Left lobe of liver (tissue), 2 donors: ENCODE measurements at regions not wholly inside any gene's neighbourhood (a gene's known extent, or its start where the extent isn't known, plus 50 kb on each side); places are given as distances from the start of the nearest gene placed in this dataset.
"Not testable (repeated sequence)": the region's sequence is repeated elsewhere in the genome, so short reads cannot be mapped to it uniquely, and the experiment has no call there.

Experiments
- ATAC-seq: fragments of 200-7000 bp; cut with Tn5 transposase; one replicate; pipeline ENCODE4 v1.9.1; 2020; ENCODE audit warnings: mild to moderate bottlenecking, moderate library complexity
- DNase-seq: peaks from one replicate; pipeline ENCODE4 v3.0.0-alpha.2; 2020; ENCODE audit warnings: low spot score
- donor health status: DM: no; HTN: no; CAD: no; lungs with moderate emphysema.
- donor health status: DM: no; HTN: yes; CAD: no.

DNA sequence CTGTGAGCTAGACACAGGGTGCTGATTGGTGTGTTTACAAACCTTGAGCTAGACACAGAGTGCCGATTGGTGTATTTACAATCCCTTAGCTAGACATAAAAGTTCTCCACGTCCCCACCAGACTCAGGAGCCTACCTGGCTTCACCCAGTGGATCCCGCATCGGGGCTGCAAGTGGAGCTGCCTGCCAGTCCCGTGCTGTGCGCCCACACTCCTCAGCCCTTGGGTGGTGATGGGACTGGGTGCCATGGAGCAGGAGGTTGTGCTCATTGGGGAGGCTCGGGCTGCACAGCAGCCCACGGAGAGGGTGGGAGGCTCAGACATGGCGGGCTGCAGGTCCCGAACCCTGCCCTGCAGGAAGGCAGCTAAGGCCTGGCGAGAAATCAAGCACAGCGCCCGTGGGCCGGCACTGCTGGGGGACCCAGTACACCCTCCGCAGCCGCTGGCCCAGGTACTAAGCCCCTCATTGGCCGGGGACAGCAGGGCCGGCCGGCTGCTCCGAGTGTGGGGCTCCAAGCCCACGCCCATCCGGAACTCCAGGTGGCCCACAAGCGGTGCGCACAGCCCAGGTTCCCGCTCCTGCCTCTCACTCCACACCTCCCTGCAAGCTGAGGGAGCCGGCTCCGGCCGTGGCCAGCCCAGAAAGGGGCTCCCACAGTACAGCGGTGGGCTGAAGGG lies 158.6 kb downstream of the SPIN4 start:
- DNase-seq = not testable (repeated sequence)

GRCh38 chrX:63186137-63186536 lies 165.0 kb downstream of the SPIN4 start:
- ATAC-seq (no peak), DNase-seq (no peak)

More for the DNA sequence above, 158.6 kb downstream of the SPIN4 start:
- not testable (repeated sequence) for ATAC-seq

DNA sequence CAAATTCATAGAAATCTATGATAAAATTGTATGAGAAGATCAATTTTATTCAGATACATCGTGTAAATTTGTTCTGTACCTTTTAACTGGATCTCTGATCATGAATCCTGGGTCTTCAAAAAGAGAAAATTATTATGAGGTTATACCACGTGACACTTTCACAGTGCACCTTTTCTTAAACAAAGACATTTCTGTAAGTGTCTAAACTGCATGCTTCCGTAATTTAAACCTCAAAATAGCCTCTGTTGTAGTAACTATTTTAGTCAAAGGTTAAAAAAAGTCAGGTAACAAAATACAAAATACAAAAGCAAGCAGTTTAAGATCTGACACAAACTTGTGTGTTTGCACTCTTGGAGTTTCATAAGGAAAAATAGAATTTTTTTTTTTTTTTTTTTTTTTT lies 171.3 kb downstream of the SPIN4 start:
- ATAC-seq, DNase-seq: not testable (repeated sequence)

DNA sequence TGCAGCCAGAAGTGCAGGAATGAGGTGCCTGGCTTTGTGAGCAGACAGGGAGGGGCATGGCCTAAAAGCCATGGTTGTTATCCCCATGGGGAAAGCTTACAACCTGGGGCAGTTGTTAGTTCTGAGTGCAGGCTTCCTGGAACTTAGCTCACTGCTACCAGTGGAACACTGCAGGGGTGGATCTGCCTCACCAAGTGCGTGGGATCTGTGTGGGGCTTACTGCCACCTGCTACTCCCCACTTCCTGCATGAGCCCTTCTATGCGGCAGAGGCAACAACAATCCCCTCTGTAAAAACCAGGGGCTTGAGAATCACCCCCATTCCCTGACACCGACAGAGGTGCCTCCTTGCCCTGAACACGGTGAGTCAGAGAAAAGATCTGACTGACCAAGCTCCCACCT lies 174.6 kb downstream of the SPIN4 start:
- not testable (repeated sequence) for DNase-seq, ATAC-seq

- not testable (repeated sequence) for DNase-seq
- ATAC-seq = peak; percentile 38
Measured at GRCh38 chrX:63173841-63174718, 177.1 kb downstream of the SPIN4 start.

DNA sequence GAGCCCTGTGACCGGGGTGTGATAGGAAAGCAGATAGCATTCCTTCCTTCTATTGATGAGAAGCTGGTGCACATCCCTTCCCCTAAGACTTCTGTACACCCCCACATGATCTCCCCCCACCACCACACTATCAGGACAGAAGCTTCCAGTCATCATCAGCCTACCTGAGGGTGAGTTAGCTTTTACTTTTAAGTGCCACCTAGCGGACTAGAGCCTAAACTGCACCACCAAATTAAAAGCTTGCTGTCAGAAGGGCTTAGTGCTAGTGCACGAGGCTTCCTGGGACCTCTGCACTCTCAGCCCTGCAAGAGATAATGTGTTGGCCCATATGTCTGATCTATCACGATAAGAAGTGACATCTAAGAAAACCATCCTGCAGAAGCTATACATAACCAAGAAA lies 181.7 kb downstream of the SPIN4 start:
- peak; percentile 76 for ATAC-seq
- DNase-seq = not testable (repeated sequence)

DNA sequence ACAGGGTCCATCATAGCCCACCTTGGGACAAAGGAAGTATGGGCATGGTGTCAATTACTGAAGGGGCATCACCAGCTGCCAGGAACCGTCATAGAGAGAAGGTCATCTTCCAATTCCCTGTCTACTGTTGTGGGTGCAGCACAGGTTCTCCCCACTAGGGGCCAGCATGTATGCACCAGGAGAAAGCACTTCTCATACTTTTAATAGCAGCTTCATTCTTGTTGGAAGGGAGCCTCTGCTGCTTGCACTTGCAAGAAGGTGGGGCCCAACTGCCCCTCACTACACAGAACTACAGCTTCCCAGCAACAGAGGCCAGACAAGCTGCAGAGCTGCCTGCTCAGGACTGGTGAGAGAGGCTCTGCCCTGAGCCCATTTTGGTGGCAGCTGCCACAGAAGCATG lies 182.2 kb downstream of the SPIN4 start:
- not testable (repeated sequence) for DNase-seq
- ATAC-seq = peak; percentile 82

DNA sequence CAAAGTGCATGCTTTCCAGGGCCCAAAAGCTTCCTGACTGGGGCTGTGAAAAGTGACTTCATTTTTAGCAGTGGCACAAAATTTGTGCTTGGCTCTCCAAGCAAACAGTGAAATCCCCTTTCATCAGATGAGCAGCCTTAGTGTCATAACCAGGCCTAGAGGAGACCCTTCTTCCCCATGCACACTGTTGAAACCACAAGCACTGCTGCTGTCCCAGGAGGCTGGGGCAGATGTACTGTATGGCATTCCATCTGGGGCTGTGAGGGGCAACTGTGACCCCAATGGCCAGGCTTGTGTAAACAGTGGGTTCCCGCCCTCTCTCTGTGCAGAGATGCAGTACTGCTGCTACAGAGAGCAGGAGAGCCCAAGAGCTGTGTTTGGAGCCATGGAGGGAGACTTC lies 184.1 kb downstream of the SPIN4 start:
- DNase-seq, ATAC-seq: not testable (repeated sequence)

DNA sequence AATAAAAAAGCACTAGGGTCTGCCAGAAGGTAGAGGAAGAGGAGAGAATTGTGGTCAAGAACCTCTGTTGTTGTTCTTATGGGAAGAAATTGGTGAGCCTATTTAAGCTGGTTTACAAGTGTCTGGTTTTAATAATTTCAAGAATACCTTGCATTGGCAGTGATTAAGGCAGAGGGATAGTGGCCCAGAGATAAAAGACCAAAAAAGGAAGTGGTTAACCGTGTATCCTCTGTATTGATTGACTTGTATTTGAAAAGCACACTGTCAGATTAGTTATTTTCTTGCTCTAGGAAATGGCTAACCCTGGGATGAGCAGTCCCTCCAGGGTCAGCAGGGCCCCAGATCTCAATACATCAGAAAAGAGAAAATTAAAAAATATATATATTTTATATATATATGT lies 190.1 kb downstream of the SPIN4 start:
- ATAC-seq, DNase-seq: not testable (repeated sequence)

GRCh38 chrX:63160340-63160739 lies 190.8 kb downstream of the SPIN4 start:
- ATAC-seq = peak; percentile 56
- DNase-seq = not testable (repeated sequence)

DNA sequence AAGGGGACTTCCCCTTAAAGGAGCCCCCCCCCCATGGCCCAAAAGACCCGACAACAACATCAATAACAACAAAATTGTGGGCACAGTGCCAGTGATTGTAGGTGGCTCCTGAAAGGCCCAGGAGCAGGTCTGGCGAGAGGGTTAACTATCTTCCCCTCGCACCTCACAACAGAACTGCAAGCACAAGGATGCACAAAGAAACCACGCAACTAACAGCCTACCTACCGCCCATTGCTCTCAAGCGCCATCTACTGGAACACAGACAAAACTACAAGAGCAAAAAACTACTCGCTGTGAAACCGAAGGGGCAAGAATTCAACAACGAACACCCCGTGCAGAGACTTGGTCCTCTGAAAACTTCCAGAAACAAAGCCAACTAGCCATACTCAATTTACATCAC lies 205.6 kb downstream of the SPIN4 start:
- DNase-seq, ATAC-seq: not testable (repeated sequence)

DNA sequence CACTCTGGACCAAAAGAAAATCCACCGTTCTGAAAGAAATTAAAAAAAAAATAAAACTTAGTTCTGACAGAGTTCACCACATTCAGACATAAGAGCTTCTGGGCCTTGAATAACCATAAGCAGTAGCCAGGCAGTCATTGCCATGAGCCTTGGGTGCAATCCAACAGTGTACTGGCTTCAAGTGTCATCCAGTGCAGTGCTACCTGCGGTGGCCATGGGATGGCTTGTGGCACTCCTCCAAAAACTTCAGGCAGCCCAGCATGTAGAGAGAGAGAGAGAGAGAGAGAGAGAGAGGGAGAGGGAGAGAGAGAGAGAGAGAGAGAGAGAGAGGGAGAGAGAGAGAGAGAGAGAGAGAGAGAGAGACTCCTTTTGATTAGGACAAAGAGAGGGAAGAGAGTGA lies 208.5 kb downstream of the SPIN4 start:
- not testable (repeated sequence) for DNase-seq, ATAC-seq

- ATAC-seq, DNase-seq: not testable (repeated sequence)
Measured at GRCh38 chrX:63135859-63136258, 215.3 kb downstream of the SPIN4 start.

GRCh38 chrX:63128509-63128908 lies 222.6 kb downstream of the SPIN4 start:
- ATAC-seq (peak; percentile 72), DNase-seq (no peak)

- no peak for DNase-seq
- no peak for ATAC-seq
Measured at GRCh38 chrX:63115196-63115595, 235.9 kb downstream of the SPIN4 start.

GRCh38 chrX:63101879-63102620 lies 249.1 kb downstream of the SPIN4 start:
- DNase-seq (no peak), ATAC-seq (no peak)

GRCh38 chrX:63058204-63058603 lies 292.9 kb downstream of the SPIN4 start:
- ATAC-seq = no peak

GRCh38 chrX:63050225-63050624 lies 300.9 kb downstream of the SPIN4 start:
- DNase-seq (no peak), ATAC-seq (peak; percentile 58)

More at GRCh38 chrX:63058204-63058603, 292.9 kb downstream of the SPIN4 start:
- no peak for DNase-seq

- ATAC-seq (no peak), DNase-seq (no peak)
Measured at GRCh38 chrX:63032811-63033210, 318.3 kb downstream of the SPIN4 start.

GRCh38 chrX:63013549-63013948 lies 337.6 kb downstream of the SPIN4 start:
- no peak for DNase-seq

GRCh38 chrX:63012574-63012973 lies 338.6 kb downstream of the SPIN4 start:
- no peak for DNase-seq
- no peak for ATAC-seq

More at GRCh38 chrX:63013549-63013948, 337.6 kb downstream of the SPIN4 start:
- ATAC-seq = no peak
